ENCODE measurements at regions not wholly inside any gene's neighbourhood (a gene's known extent, or its start where the extent isn't known, plus 50 kb on each side); places are given as distances from the start of the nearest gene placed in this dataset.

GRCh38 chr2:82508702-82509101 lies 1950.4 kb downstream of the SUCLG1 start:
- no peak for DNase-seq (ENCODE audit: low spot score)

GRCh38 chr2:82507657-82508056 lies 1951.4 kb downstream of the SUCLG1 start:
- no peak for DNase-seq (ENCODE audit: low spot score)

GRCh38 chr2:82501217-82501616 lies 1957.9 kb downstream of the SUCLG1 start:
- DNase-seq (ENCODE audit: low spot score) = no peak

GRCh38 chr2:82498777-82499443 lies 1960.2 kb downstream of the SUCLG1 start:
- no peak for DNase-seq (ENCODE audit: low spot score)

- no peak for DNase-seq (ENCODE audit: low spot score)
Observed at GRCh38 chr2:82494739-82495138, 1964.3 kb downstream of the SUCLG1 start.

GRCh38 chr2:82491591-82491990 lies 1967.5 kb downstream of the SUCLG1 start:
- DNase-seq (ENCODE audit: low spot score) = no peak

- no peak for DNase-seq (ENCODE audit: low spot score)
Observed at GRCh38 chr2:82487354-82487753, 1971.7 kb downstream of the SUCLG1 start.

- DNase-seq (ENCODE audit: low spot score) = no peak
Observed at GRCh38 chr2:82485701-82486100, 1973.4 kb downstream of the SUCLG1 start.

- DNase-seq (ENCODE audit: low spot score) = no peak
Observed at GRCh38 chr2:82481207-82481606, 1977.9 kb downstream of the SUCLG1 start.

GRCh38 chr2:82478641-82479040 lies 1980.4 kb downstream of the SUCLG1 start:
- no peak for DNase-seq (ENCODE audit: low spot score)

- DNase-seq (ENCODE audit: low spot score) = no peak
Observed at GRCh38 chr2:82476094-82476493, 1983.0 kb downstream of the SUCLG1 start.

GRCh38 chr2:82428251-82428650 lies 2030.8 kb downstream of the SUCLG1 start:
- no peak for DNase-seq (ENCODE audit: low spot score)

GRCh38 chr2:82412021-82412420 lies 2047.1 kb downstream of the SUCLG1 start:
- no peak for DNase-seq (ENCODE audit: low spot score)

- no peak for DNase-seq (ENCODE audit: low spot score)
Observed at GRCh38 chr2:82411071-82411470, 2048.0 kb downstream of the SUCLG1 start.

GRCh38 chr2:82395531-82395930 lies 2063.5 kb downstream of the SUCLG1 start:
- no peak for DNase-seq (ENCODE audit: low spot score)

- no peak for DNase-seq (ENCODE audit: low spot score)
Observed at GRCh38 chr2:82391386-82391785, 2067.7 kb downstream of the SUCLG1 start.

- DNase-seq (ENCODE audit: low spot score) = no peak
Observed at GRCh38 chr2:82355622-82356021, 2051.1 kb upstream of the LRRTM1 start.

- DNase-seq (ENCODE audit: low spot score) = no peak
Observed at GRCh38 chr2:82345910-82346309, 2041.4 kb upstream of the LRRTM1 start.

- no peak for DNase-seq (ENCODE audit: low spot score)
Observed at GRCh38 chr2:82344670-82345069, 2040.1 kb upstream of the LRRTM1 start.

GRCh38 chr2:82342356-82342755 lies 2037.8 kb upstream of the LRRTM1 start:
- no peak for DNase-seq (ENCODE audit: low spot score)

GRCh38 chr2:82340578-82341053 lies 2036.1 kb upstream of the LRRTM1 start:
- no peak for DNase-seq (ENCODE audit: low spot score)

- no peak for DNase-seq (ENCODE audit: low spot score)
Observed at GRCh38 chr2:82339805-82340204, 2035.3 kb upstream of the LRRTM1 start.

- no peak for DNase-seq (ENCODE audit: low spot score)
Observed at GRCh38 chr2:82333697-82334096, 2029.1 kb upstream of the LRRTM1 start.

- no peak for DNase-seq (ENCODE audit: low spot score)
Observed at GRCh38 chr2:82330155-82330554, 2025.6 kb upstream of the LRRTM1 start.
